ENCODE measurements at regions not wholly inside any gene's neighbourhood (a gene's known extent, or its start where the extent isn't known, plus 50 kb on each side); places are given as distances from the start of the nearest gene placed in this dataset.

DNA sequence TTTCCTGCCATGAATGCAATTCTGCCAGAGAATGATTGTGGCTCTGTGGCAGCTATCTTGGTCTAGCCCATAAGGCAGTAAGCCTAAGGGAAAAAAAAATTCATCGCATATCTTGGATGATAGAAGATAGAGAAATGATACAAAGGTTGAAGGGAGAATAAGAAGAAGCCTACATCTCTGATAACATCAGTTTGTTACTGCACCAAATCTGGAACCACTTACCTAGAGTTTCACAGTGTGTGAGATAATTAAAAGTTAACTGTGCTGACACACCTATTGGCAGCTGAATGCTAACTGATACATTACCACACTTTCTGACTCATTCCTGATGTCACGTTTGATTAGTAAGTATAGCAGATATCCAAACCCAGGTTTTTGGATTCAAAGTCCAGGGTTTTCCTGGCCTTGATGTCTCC is 91.6 kb upstream of the TAF11L2 start:
- Histone ChIP-seq H3K4me3 (no peak overlapping the region), H3K36me3 (no peaks in the 10 kb centered on the region), H3K4me1 (peaks cover 0 to 4% (median 0%) of the 10 kb centered on the region in 4 donors), H3K27me3 (no peaks in the 10 kb centered on the region), H3K27ac (no peak overlapping the region), H3K9me3 (no peaks in the 10 kb centered on the region)
- 46 to 84% methylated on average over 2 of the region's 2 CpGs for WGBS, 2 donors
- intact Hi-C loops (cut with DNase I): no loop called here
- TF ChIP-seq EP300 (IDR thresholded peaks at IDR 0.05): no peak
- TF ChIP-seq POLR2A (IDR thresholded peaks at IDR 0.05): no peak
- TF ChIP-seq, protein P1, sequence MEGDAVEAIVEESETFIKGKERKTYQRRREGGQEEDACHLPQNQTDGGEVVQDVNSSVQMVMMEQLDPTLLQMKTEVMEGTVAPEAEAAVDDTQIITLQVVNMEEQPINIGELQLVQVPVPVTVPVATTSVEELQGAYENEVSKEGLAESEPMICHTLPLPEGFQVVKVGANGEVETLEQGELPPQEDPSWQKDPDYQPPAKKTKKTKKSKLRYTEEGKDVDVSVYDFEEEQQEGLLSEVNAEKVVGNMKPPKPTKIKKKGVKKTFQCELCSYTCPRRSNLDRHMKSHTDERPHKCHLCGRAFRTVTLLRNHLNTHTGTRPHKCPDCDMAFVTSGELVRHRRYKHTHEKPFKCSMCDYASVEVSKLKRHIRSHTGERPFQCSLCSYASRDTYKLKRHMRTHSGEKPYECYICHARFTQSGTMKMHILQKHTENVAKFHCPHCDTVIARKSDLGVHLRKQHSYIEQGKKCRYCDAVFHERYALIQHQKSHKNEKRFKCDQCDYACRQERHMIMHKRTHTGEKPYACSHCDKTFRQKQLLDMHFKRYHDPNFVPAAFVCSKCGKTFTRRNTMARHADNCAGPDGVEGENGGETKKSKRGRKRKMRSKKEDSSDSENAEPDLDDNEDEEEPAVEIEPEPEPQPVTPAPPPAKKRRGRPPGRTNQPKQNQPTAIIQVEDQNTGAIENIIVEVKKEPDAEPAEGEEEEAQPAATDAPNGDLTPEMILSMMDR (IDR thresholded peaks at IDR 0.05): no peak
- no peak for TF ChIP-seq POLR2AphosphoS5 (IDR thresholded peaks at IDR 0.05)
- DNase-seq: no peak

DNA sequence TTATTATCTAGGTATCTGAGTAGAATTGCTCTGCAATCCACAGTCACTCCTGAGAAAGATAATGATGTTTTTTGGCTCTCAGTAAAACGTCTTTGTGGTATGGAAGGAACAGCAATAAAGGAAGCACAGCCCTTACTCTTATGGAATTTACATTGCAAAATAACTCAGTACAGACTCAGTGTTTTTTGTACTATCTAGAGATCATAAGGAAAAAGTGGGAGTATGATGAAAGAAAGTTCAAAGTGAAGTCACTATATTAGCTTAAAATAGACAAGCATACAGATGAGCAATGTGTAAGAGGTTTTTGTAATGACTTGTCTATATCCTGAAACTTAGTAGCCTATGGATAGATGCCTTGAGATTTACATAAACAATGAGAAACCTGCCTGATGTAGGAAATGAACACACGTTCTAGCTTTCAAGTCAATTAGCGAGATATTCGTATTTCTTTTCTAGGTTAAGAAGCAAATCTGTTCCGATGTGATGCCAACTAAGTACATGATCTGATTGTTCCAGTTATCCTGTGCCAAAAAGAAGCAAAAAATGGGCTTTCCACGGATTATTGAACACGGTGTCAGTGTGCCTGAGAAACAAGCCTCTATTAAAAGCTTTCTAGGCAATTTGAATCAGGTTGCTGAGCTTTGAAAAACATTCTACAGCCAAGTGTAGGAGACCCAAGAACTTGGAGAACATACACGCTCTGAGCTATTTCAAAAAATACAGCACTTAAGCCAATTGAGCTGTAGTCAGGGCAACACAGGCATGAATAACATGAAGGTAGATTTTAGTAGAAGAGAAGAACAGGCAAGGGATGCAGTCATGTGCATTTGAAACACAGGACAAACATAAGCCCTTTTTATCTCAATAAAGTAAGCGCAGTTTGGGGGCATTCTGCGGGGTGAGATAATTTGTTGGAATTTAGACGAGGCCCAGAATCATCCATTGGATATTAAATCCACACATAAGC is 86.3 kb upstream of the TAF11L2 start:
- DNase-seq: no peak
- Histone ChIP-seq H3K9me3 (no peaks in the 10 kb centered on the region), H3K36me3 (no peaks in the 10 kb centered on the region), H3K4me3 (no peak overlapping the region), H3K27ac (no peak overlapping the region), H3K4me1 (no peaks in the 10 kb centered on the region), H3K27me3 (no peaks in the 10 kb centered on the region)
- intact Hi-C loops (cut with DNase I): no loop called here
- WGBS, 2 donors: 83 to 89% methylated on average over 11 of the region's 11 CpGs
- TF ChIP-seq EP300 (IDR thresholded peaks at IDR 0.05) (no peak), POLR2AphosphoS5 (IDR thresholded peaks at IDR 0.05) (no peak), POLR2A (IDR thresholded peaks at IDR 0.05) (no peak)
- TF ChIP-seq, protein P1 (IDR thresholded peaks at IDR 0.05): no peak

GRCh38 chr5:17412760-17413671 is 85.0 kb upstream of the TAF11L2 start:
- Histone ChIP-seq H3K27ac (no peak overlapping the region), H3K9me3 (no peaks in the 10 kb centered on the region), H3K36me3 (no peaks in the 10 kb centered on the region), H3K4me3 (no peak overlapping the region), H3K27me3 (no peaks in the 10 kb centered on the region), H3K4me1 (no peaks in the 10 kb centered on the region)
- DNase-seq: no peak
- 58 to 62% methylated on average over 9 of the region's 9 CpGs for WGBS, 2 donors
- TF ChIP-seq, protein P1 (IDR thresholded peaks at IDR 0.05): no peak
- intact Hi-C loops (cut with DNase I): no loop called here

GRCh38 chr5:17413691-17414090 is 84.3 kb upstream of the TAF11L2 start:
- 87 to 89% methylated on average over 3 of the region's 3 CpGs for WGBS, 2 donors
- no peaks in the 10 kb centered on the region for H3K9me3 ChIP-seq
- TF ChIP-seq POLR2AphosphoS5 (IDR thresholded peaks at IDR 0.05) (no peak), POLR2A (IDR thresholded peaks at IDR 0.05) (no peak), EP300 (IDR thresholded peaks at IDR 0.05) (no peak)
- TF ChIP-seq, protein P1 (IDR thresholded peaks at IDR 0.05): no peak
- DNase-seq: no peak
- intact Hi-C loops (cut with DNase I): no loop called here
- H3K36me3 ChIP-seq: no peaks in the 10 kb centered on the region
- H3K4me3 ChIP-seq: no peak overlapping the region
- no peaks in the 10 kb centered on the region for H3K27me3 ChIP-seq
- no peak overlapping the region for H3K27ac ChIP-seq
- no peaks in the 10 kb centered on the region for H3K4me1 ChIP-seq
